ENCODE measurements at regions not wholly inside any gene's neighbourhood (a gene's known extent, or its start where the extent isn't known, plus 50 kb on each side); places are given as distances from the start of the nearest gene placed in this dataset.

GRCh38 chr21:35198982-35199732, 150.1 kb upstream of the RUNX1 start:
- no peak overlapping the region for H3K4me3 ChIP-seq (replicated peaks; ENCODE audit: low read depth, low read length)
- DNase-seq (ENCODE audit: extremely low read depth, low read depth), result no peak
- no peak for TF ChIP-seq CTCF (IDR thresholded peaks at IDR 0.05; ENCODE audit: low read depth, low read length, missing control alignments)

GRCh38 chr21:35198565-35198964, 149.5 kb upstream of the RUNX1 start:
- TF ChIP-seq CTCF (IDR thresholded peaks at IDR 0.05; ENCODE audit: low read depth, low read length, missing control alignments), result no peak
- DNase-seq (ENCODE audit: extremely low read depth, low read depth), result no peak
- no peak overlapping the region for H3K4me3 ChIP-seq (replicated peaks; ENCODE audit: low read depth, low read length)

- no peak for TF ChIP-seq CTCF (IDR thresholded peaks at IDR 0.05; ENCODE audit: low read depth, low read length, missing control alignments)
- peak; percentile 79 for DNase-seq (ENCODE audit: extremely low read depth, low read depth)
- no peak overlapping the region for H3K4me3 ChIP-seq (replicated peaks; ENCODE audit: low read depth, low read length)
Observed at GRCh38 chr21:35197992-35198431, 148.9 kb upstream of the RUNX1 start.

GRCh38 chr21:35197191-35197590, 148.1 kb upstream of the RUNX1 start:
- no peak overlapping the region for H3K4me3 ChIP-seq (replicated peaks; ENCODE audit: low read depth, low read length)
- no peak for TF ChIP-seq CTCF (IDR thresholded peaks at IDR 0.05; ENCODE audit: low read depth, low read length, missing control alignments)
- no peak for DNase-seq (ENCODE audit: extremely low read depth, low read depth)

- no peak for DNase-seq (ENCODE audit: extremely low read depth, low read depth)
- H3K4me3 ChIP-seq (replicated peaks; ENCODE audit: low read depth, low read length), result no peak overlapping the region
Observed at GRCh38 chr21:35196128-35196527, 147.0 kb upstream of the RUNX1 start.

GRCh38 chr21:35195232-35195631, 146.1 kb upstream of the RUNX1 start:
- H3K4me3 ChIP-seq (replicated peaks; ENCODE audit: low read depth, low read length), result no peak overlapping the region
- no peak for TF ChIP-seq CTCF (IDR thresholded peaks at IDR 0.05; ENCODE audit: low read depth, low read length, missing control alignments)
- no peak for DNase-seq (ENCODE audit: extremely low read depth, low read depth)

More at GRCh38 chr21:35196128-35196527, 147.0 kb upstream of the RUNX1 start:
- TF ChIP-seq CTCF (IDR thresholded peaks at IDR 0.05; ENCODE audit: low read depth, low read length, missing control alignments), result no peak

GRCh38 chr21:35191754-35192153, 142.7 kb upstream of the RUNX1 start:
- no peak for TF ChIP-seq CTCF (IDR thresholded peaks at IDR 0.05; ENCODE audit: low read depth, low read length, missing control alignments)
- H3K4me3 ChIP-seq (replicated peaks; ENCODE audit: low read depth, low read length), result no peak overlapping the region
- DNase-seq (ENCODE audit: extremely low read depth, low read depth), result no peak

Measured in HFF-Myc (cell line).